OCI-LY1 (cell line): ENCODE measurements at regions not wholly inside any gene's neighbourhood (a gene's known extent, or its start where the extent isn't known, plus 50 kb on each side); places are given as distances from the start of the nearest gene placed in this dataset.

ENCODE experiments used
- H2AFZ ChIP-seq: fragments of 200-600 bp; sonication (generic), shearing (Covaris generic); 2 replicates; pipeline ENCODE4 v1.6.0; 2014; ENCODE audit warnings: antibody characterized with exemption, mild to moderate bottlenecking, low read length
- H3F3A ChIP-seq: fragments of 200-600 bp; sonication (generic), shearing (Covaris generic); 2 replicates; pipeline ENCODE4 v1.6.0; 2014; ENCODE audit warnings: mild to moderate bottlenecking, antibody characterized with exemption, low read length, moderate library complexity; ENCODE audit not compliant: insufficient read depth
- H3K27ac ChIP-seq: fragments of 200-600 bp; sonication (generic); 2 replicates; pipeline ENCODE4 v1.5.1; 2014; ENCODE audit warnings: low read length, mixed run types, mild to moderate bottlenecking, low read depth; ENCODE audit not compliant: poor library complexity, severe bottlenecking
- H3K27me3 ChIP-seq: fragments of 200-600 bp; sonication (generic); 2 replicates; pipeline ENCODE4 v1.6.0; 2014; ENCODE audit warnings: antibody characterized with exemption, mild to moderate bottlenecking, low read length, moderate library complexity; ENCODE audit not compliant: insufficient read depth
- H3K36me3 ChIP-seq: fragments of 200-600 bp; sonication (generic); 2 replicates; pipeline ENCODE4 v1.6.1; 2014; ENCODE audit warnings: mild to moderate bottlenecking, antibody characterized with exemption, low read length, moderate library complexity, mixed read lengths; ENCODE audit not compliant: insufficient read depth
- H3K4me1 ChIP-seq: fragments of 200-600 bp; sonication (generic); 2 replicates; pipeline ENCODE4 v1.5.1; 2014; ENCODE audit warnings: mild to moderate bottlenecking, low read length, moderate library complexity; ENCODE audit not compliant: insufficient read depth, severe bottlenecking
- H3K4me2 ChIP-seq: fragments of 200-600 bp; sonication (generic), shearing (Covaris generic); 2 replicates; pipeline ENCODE4 v1.6.1; 2014; ENCODE audit warnings: low read length
- H3K4me3 ChIP-seq: fragments of 200-600 bp; sonication (generic); 2 replicates; pipeline ENCODE4 v1.5.1; 2014; ENCODE audit warnings: low read length, low read depth, mild to moderate bottlenecking, mixed read lengths; ENCODE audit not compliant: poor library complexity, severe bottlenecking
- H3K79me2 ChIP-seq: fragments of 200-600 bp; shearing (Covaris generic); 2 replicates; pipeline ENCODE4 v1.6.1; 2016; ENCODE audit warnings: mixed run types, low read length, mixed read lengths; ENCODE audit not compliant: insufficient read depth
- H3K9ac ChIP-seq: fragments of 200-600 bp; sonication (generic), shearing (Covaris generic); 2 replicates; pipeline ENCODE4 v1.6.1; 2014; ENCODE audit warnings: mild to moderate bottlenecking, low read length, mixed read lengths
- H3K9me2 ChIP-seq: fragments of 200-600 bp; sonication (generic), shearing (Covaris generic); 2 replicates; pipeline ENCODE4 v1.6.1; 2014; ENCODE audit warnings: low read depth, mild to moderate bottlenecking, low read length, mixed read lengths
- H3K9me3 ChIP-seq: fragments of 200-600 bp; shearing (Covaris generic); 2 replicates; pipeline ENCODE4 v1.6.1; 2014; ENCODE audit warnings: low read length, mixed read lengths
- H4K20me1 ChIP-seq: fragments of 200-600 bp; sonication (generic), shearing (Covaris generic); 2 replicates; pipeline ENCODE4 v1.6.0; 2016; ENCODE audit warnings: mild to moderate bottlenecking, low read length; ENCODE audit not compliant: insufficient read depth
- EZH2 ChIP-seq: fragments of 200-600 bp; sonication (generic), shearing (Covaris generic); IDR thresholded peaks from 2 replicates; pipeline ENCODE4 v1.8.0; 2017; ENCODE audit warnings: borderline replicate concordance, mixed run types, mild to moderate bottlenecking, antibody characterized with exemption, low read length, moderate library complexity, mixed read lengths
- TF ChIP-seq, protein P1 (sequence below): fragments of 200-600 bp; sonication (generic), shearing (Covaris generic); IDR thresholded peaks from 2 replicates; pipeline ENCODE4 v1.5.1; 2017; ENCODE audit warnings: mild to moderate bottlenecking, antibody characterized with exemption, low read length, moderate library complexity, mixed read lengths

DNA sequence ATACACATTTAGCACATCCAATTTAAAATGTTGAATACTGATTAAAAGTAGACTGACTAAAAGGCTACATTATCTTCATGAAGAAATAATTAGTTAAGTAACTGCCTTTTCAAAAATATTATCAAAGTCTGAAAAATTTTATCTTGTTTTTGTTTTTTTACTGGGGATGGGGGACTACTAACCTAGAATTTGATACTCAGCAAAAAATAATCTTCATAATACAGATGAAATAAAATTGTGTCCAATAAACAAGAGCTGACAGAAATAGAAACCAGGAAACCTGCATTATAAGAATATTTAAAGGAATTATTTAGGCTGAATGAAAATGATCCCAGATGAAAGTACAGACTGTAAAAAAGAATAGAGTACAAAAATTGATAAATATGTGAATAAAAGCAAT is 200.7 kb upstream of the RGPD4 start:
- no peak overlapping the region for H3K4me3 ChIP-seq
- no peaks in the 10 kb centered on the region for H3K79me2 ChIP-seq
- H4K20me1 ChIP-seq: no peaks in the 10 kb centered on the region
- H3K9me2 ChIP-seq: no peaks in the 10 kb centered on the region
- H3K4me1 ChIP-seq: peaks cover 11% of the 10 kb centered on the region
- no peak overlapping the region for H3K27ac ChIP-seq
- TF ChIP-seq EZH2: no peak
- TF ChIP-seq, protein P1, sequence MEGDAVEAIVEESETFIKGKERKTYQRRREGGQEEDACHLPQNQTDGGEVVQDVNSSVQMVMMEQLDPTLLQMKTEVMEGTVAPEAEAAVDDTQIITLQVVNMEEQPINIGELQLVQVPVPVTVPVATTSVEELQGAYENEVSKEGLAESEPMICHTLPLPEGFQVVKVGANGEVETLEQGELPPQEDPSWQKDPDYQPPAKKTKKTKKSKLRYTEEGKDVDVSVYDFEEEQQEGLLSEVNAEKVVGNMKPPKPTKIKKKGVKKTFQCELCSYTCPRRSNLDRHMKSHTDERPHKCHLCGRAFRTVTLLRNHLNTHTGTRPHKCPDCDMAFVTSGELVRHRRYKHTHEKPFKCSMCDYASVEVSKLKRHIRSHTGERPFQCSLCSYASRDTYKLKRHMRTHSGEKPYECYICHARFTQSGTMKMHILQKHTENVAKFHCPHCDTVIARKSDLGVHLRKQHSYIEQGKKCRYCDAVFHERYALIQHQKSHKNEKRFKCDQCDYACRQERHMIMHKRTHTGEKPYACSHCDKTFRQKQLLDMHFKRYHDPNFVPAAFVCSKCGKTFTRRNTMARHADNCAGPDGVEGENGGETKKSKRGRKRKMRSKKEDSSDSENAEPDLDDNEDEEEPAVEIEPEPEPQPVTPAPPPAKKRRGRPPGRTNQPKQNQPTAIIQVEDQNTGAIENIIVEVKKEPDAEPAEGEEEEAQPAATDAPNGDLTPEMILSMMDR: no peak
- H3K9ac ChIP-seq: no peak overlapping the region
- peaks cover 7% of the 10 kb centered on the region for H3K9me3 ChIP-seq
- H3F3A ChIP-seq: no peaks in the 10 kb centered on the region
- H2AFZ ChIP-seq: no peak overlapping the region
- no peaks in the 10 kb centered on the region for H3K27me3 ChIP-seq
- H3K36me3 ChIP-seq: no peaks in the 10 kb centered on the region; the same call in 1 of the 2 replicates
- no peak overlapping the region for H3K4me2 ChIP-seq

DNA sequence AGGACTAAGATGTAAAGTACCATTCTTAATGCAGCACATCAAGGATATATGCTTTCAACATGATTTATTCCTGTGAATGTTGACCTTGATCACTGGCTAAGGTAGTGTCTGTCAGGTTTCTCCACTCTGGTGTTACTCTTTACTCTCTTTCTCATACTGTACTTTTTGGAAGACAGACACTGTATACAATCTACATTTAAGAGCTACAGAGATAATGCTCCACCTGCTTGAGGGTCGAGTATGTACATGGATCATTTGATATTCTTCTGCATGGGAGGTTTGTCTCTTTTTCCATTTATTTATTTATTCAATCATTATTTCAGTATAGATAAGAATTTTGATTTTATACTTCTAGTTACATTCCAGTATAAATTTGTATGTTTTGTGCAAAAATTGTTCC is 199.5 kb upstream of the RGPD4 start:
- Histone ChIP-seq H3K4me3 (no peak overlapping the region), H3K4me1 (peaks cover 11% of the 10 kb centered on the region), H2AFZ (no peak overlapping the region), H3K9ac (no peak overlapping the region), H4K20me1 (no peaks in the 10 kb centered on the region), H3K9me2 (no peaks in the 10 kb centered on the region), H3K4me2 (no peak overlapping the region), H3K36me3 (no peaks in the 10 kb centered on the region), H3K27ac (no peak overlapping the region), H3K27me3 (no peaks in the 10 kb centered on the region), H3F3A (no peaks in the 10 kb centered on the region), H3K79me2 (no peaks in the 10 kb centered on the region), H3K9me3 (peaks cover 7% of the 10 kb centered on the region)
- TF ChIP-seq, protein P1: no peak
- TF ChIP-seq EZH2: no peak

DNA sequence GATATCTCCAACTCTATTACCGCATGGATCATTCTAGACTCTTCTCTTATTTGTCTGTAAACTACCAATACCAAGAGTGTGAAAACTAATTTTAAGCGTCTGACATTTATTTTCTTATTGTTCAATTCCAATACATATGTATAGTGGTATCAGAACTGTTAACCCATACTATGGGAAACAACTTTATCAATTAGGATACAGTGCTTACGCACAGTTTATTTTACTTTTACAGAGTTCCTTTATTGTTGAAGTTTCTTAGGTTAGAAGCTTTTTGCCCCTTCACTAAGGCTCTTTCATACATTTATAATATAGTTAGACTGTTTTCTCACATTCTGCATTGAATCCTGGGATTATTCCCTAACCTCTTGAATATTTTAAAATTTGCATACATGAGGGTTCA is 198.8 kb upstream of the RGPD4 start:
- Histone ChIP-seq H3K4me3 (no peak overlapping the region), H3K36me3 (no peaks in the 10 kb centered on the region), H3K9me2 (no peaks in the 10 kb centered on the region), H3K9ac (no peak overlapping the region), H3K27ac (no peak overlapping the region), H3F3A (no peaks in the 10 kb centered on the region), H3K79me2 (no peaks in the 10 kb centered on the region), H3K4me2 (no peak overlapping the region), H4K20me1 (no peaks in the 10 kb centered on the region), H2AFZ (no peak overlapping the region), H3K9me3 (peaks cover 7% of the 10 kb centered on the region), H3K27me3 (no peaks in the 10 kb centered on the region), H3K4me1 (peaks cover 8% of the 10 kb centered on the region)
- TF ChIP-seq EZH2: no peak

DNA sequence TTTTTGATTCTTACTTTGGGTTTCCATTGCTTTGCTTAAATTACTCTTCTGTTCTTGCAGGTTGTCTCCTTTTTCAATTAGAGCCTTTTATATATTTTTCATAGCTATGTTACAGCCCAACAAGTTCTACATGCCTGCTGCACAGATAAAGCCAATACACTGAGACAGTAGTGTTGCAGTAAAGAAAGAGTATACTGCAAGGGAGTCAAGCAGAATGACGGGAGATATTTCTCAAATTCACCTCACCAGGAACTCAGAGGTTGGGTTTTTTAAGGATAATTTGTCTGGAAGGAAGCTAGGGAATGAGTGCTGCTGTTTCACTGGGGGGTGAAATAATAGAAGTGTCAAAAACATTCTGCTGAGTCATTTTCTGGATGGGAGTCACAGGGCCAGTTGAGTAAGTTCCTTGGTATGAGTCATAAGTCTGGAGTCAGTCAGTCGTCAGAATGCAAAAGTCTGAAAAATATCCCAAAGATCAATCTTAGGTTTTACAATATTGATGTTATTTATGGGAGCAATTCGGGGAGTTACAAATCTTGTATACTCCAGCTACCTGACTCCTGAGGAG is 193.0 kb upstream of the RGPD4 start:
- H3K79me2 ChIP-seq: no peaks in the 10 kb centered on the region
- no peak overlapping the region for H2AFZ ChIP-seq
- no peaks in the 10 kb centered on the region for H3F3A ChIP-seq
- no peak for TF ChIP-seq EZH2
- TF ChIP-seq, protein P1: no peak
- H4K20me1 ChIP-seq: no peaks in the 10 kb centered on the region
- peaks cover 13% of the 10 kb centered on the region for H3K9me3 ChIP-seq
- no peaks in the 10 kb centered on the region for H3K36me3 ChIP-seq
- no peak overlapping the region for H3K27ac ChIP-seq
- H3K4me1 ChIP-seq: no peaks in the 10 kb centered on the region
- H3K27me3 ChIP-seq: no peaks in the 10 kb centered on the region
- no peak overlapping the region for H3K4me3 ChIP-seq
- no peak overlapping the region for H3K9ac ChIP-seq
- no peak overlapping the region for H3K4me2 ChIP-seq
- H3K9me2 ChIP-seq: no peaks in the 10 kb centered on the region
